ENCODE measurements at regions not wholly inside any gene's neighbourhood (a gene's known extent, or its start where the extent isn't known, plus 50 kb on each side); places are given as distances from the start of the nearest gene placed in this dataset.

GRCh38 chr5:29387384-29387783 is 1806.1 kb upstream of the CDH6 start:
- no peak for DNase-seq (ENCODE audit: low read depth)
- no peak for TF ChIP-seq CTCF (IDR thresholded peaks at IDR 0.05; ENCODE audit: control insufficient read depth, insufficient read depth, low read depth, low read length, missing control alignments)
- H3K4me3 ChIP-seq (ENCODE audit: control insufficient read depth, low read depth, low read length) = no peak overlapping the region

- H3K4me3 ChIP-seq (ENCODE audit: control insufficient read depth, low read depth, low read length) = no peak overlapping the region
These were observed 1810.7 kb upstream of the CDH6 start for GRCh38 chr5:29382780-29383179.

GRCh38 chr5:29380029-29380428 is 1813.5 kb upstream of the CDH6 start:
- no peak for TF ChIP-seq CTCF (IDR thresholded peaks at IDR 0.05; ENCODE audit: control insufficient read depth, insufficient read depth, low read depth, low read length, missing control alignments)
- no peak for DNase-seq (ENCODE audit: low read depth)
- no peak overlapping the region for H3K4me3 ChIP-seq (ENCODE audit: control insufficient read depth, low read depth, low read length)

More at GRCh38 chr5:29382780-29383179, 1810.7 kb upstream of the CDH6 start:
- TF ChIP-seq CTCF (IDR thresholded peaks at IDR 0.05; ENCODE audit: control insufficient read depth, insufficient read depth, low read depth, low read length, missing control alignments) = no peak
- no peak for DNase-seq (ENCODE audit: low read depth)

- no peak overlapping the region for H3K4me3 ChIP-seq (ENCODE audit: control insufficient read depth, low read depth, low read length)
- TF ChIP-seq CTCF (IDR thresholded peaks at IDR 0.05; ENCODE audit: control insufficient read depth, insufficient read depth, low read depth, low read length, missing control alignments) = no peak
These were observed 1813.9 kb upstream of the CDH6 start for GRCh38 chr5:29379619-29380018.

GRCh38 chr5:29378104-29378503 is 1815.4 kb upstream of the CDH6 start:
- DNase-seq (ENCODE audit: low read depth) = no peak

More at GRCh38 chr5:29379619-29380018, 1813.9 kb upstream of the CDH6 start:
- no peak for DNase-seq (ENCODE audit: low read depth)

GRCh38 chr5:29370248-29370647 is 1823.2 kb upstream of the CDH6 start:
- no peak for DNase-seq (ENCODE audit: low read depth)
- H3K4me3 ChIP-seq (ENCODE audit: control insufficient read depth, low read depth, low read length) = no peak overlapping the region
- TF ChIP-seq CTCF (IDR thresholded peaks at IDR 0.05; ENCODE audit: control insufficient read depth, insufficient read depth, low read depth, low read length, missing control alignments) = no peak

More at GRCh38 chr5:29378104-29378503, 1815.4 kb upstream of the CDH6 start:
- no peak for TF ChIP-seq CTCF (IDR thresholded peaks at IDR 0.05; ENCODE audit: control insufficient read depth, insufficient read depth, low read depth, low read length, missing control alignments)
- no peak overlapping the region for H3K4me3 ChIP-seq (ENCODE audit: control insufficient read depth, low read depth, low read length)

Measured in AG09309 (cell line).